ENCODE measurements at regions not wholly inside any gene's neighbourhood (a gene's known extent, or its start where the extent isn't known, plus 50 kb on each side); places are given as distances from the start of the nearest gene placed in this dataset.

DNA sequence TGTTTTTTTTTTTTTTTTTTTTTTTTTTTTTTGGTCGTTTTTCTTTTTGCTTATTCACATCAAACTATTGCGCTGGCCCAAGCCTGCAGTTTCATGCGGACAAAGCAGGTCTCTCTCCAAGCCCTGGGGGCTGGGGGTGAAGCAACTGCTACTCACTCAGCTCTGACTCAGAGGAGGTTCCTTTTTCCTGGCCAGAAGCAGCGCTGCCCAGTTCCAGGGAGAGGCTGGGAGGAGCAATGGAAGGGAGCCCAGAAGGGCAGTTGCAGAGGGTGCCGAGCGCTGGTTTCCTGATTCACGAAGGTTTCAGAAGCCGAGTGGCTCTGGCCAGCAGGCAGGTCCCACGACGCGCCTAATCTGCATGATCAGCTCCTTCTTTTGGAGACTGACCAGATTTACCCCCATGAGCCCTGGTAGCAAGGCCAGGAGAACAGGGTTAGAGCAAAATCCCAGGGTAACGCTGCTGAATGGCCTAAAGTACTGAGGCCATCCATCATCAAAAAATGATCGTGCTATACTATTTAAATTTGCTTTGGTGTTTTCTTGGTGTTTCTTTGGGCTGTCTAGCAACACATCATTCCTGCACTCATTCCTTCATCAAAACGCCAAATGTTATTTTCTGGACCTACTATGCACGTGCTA, 144.7 kb upstream of the SOX9 start:
- intact Hi-C loops (cut with micrococcal nuclease), result no loop called here
- Mint-ChIP-seq H3K4me3 (no peak overlapping the region), H3K27ac (no peak overlapping the region), H3K4me1 (no peaks in the 10 kb centered on the region), H3K27me3 (no peaks in the 10 kb centered on the region), H3K9me3 (ENCODE audit: insufficient read depth) (no peaks in the 10 kb centered on the region)
- TF ChIP-seq CTCF (IDR thresholded peaks at IDR 0.05) (no peak), EZH2 (IDR thresholded peaks at IDR 0.05; ENCODE audit: borderline replicate concordance, insufficient read depth, low read depth, low read length, poor library complexity, severe bottlenecking) (no peak)
- no peaks in the 10 kb centered on the region for H3K4me1 ChIP-seq (ENCODE audit: control insufficient read depth in 2 of 2, insufficient read depth in 2 of 2, low read length in 2 of 2)
- no peaks in the 10 kb centered on the region for H3K27me3 ChIP-seq (replicated peaks in 1 of 4; ENCODE audit: control extremely low read depth in 1 of 4, control insufficient read depth in 3 of 4, insufficient read depth in 4 of 4, low read length in 3 of 4)
- H3K9ac ChIP-seq (ENCODE audit: low read length), result no peak overlapping the region
- DNase-seq (no peak), ATAC-seq (ENCODE audit: low read depth) (no peak)
- peaks cover 0 to 18% (median 0%) of the 10 kb centered on the region in 3 donors for H3K9me3 ChIP-seq (ENCODE audit: control extremely low read depth in 1 of 3, control insufficient read depth in 2 of 3, insufficient read depth in 1 of 3, low read length in 2 of 3)
- POLR2A ChIA-PET, result no interaction called here
- no peaks in the 10 kb centered on the region for H3K79me2 ChIP-seq (ENCODE audit: control insufficient read depth, insufficient read depth, low read length)
- CTCF ChIA-PET, result no interaction called here
- H3K27ac ChIP-seq (ENCODE audit: low read length in 2 of 2), result no peak overlapping the region
- no peaks in the 10 kb centered on the region for H3K36me3 ChIP-seq (replicated peaks in 1 of 2; ENCODE audit: control extremely low read depth in 1 of 2, control insufficient read depth in 1 of 2, extremely low read depth in 1 of 2, insufficient read depth in 2 of 2, low read length in 1 of 2)
- WGBS (ENCODE audit: insufficient coverage), result 54% methylated on average over 7 of the region's 15 CpGs
- H3K4me3 ChIP-seq (ENCODE audit: control extremely low read depth in 1 of 5, extremely low read depth in 1 of 5, insufficient read depth in 1 of 5, low read depth in 2 of 5, low read length in 4 of 5), result no peak overlapping the region
- H2AFZ ChIP-seq (ENCODE audit: insufficient read depth, low read depth, low read length, poor library complexity, severe bottlenecking), result no peak overlapping the region
- H4K20me1 ChIP-seq (ENCODE audit: control insufficient read depth, insufficient read depth, low read length, poor library complexity, severe bottlenecking), result no peaks in the 10 kb centered on the region
- H3K4me2 ChIP-seq (replicated peaks; ENCODE audit: low read depth, low read length, poor library complexity, severe bottlenecking), result no peak overlapping the region

GRCh38 chr17:71978435-71978834, 142.4 kb upstream of the SOX9 start:
- H3K4me1 Mint-ChIP-seq, result no peaks in the 10 kb centered on the region
- no peaks in the 10 kb centered on the region for H3K27me3 Mint-ChIP-seq
- H3K4me3 Mint-ChIP-seq, result no peak overlapping the region
- no peak overlapping the region for H3K4me3 ChIP-seq (ENCODE audit: control extremely low read depth in 1 of 5, extremely low read depth in 1 of 5, insufficient read depth in 1 of 5, low read depth in 2 of 5, low read length in 4 of 5)
- CTCF ChIA-PET, result no interaction called here
- H3K36me3 ChIP-seq (replicated peaks in 1 of 2; ENCODE audit: control extremely low read depth in 1 of 2, control insufficient read depth in 1 of 2, extremely low read depth in 1 of 2, insufficient read depth in 2 of 2, low read length in 1 of 2), result no peaks in the 10 kb centered on the region
- no peaks in the 10 kb centered on the region for H3K4me1 ChIP-seq (ENCODE audit: control insufficient read depth in 2 of 2, insufficient read depth in 2 of 2, low read length in 2 of 2)
- DNase-seq (no peak), ATAC-seq (ENCODE audit: low read depth) (no peak)
- H3K27ac Mint-ChIP-seq, result no peak overlapping the region
- TF ChIP-seq EZH2 (IDR thresholded peaks at IDR 0.05; ENCODE audit: borderline replicate concordance, insufficient read depth, low read depth, low read length, poor library complexity, severe bottlenecking) (no peak), CTCF (IDR thresholded peaks at IDR 0.05) (no peak)
- peaks cover 0 to 18% (median 0%) of the 10 kb centered on the region in 3 donors for H3K9me3 ChIP-seq (ENCODE audit: control extremely low read depth in 1 of 3, control insufficient read depth in 2 of 3, insufficient read depth in 1 of 3, low read length in 2 of 3)
- H3K27me3 ChIP-seq (replicated peaks in 1 of 4; ENCODE audit: control extremely low read depth in 1 of 4, control insufficient read depth in 3 of 4, insufficient read depth in 4 of 4, low read length in 3 of 4), result no peaks in the 10 kb centered on the region
- intact Hi-C loops (cut with micrococcal nuclease), result no loop called here
- peaks cover 3% of the 10 kb centered on the region for H3K9me3 Mint-ChIP-seq (ENCODE audit: insufficient read depth)
- H4K20me1 ChIP-seq (ENCODE audit: control insufficient read depth, insufficient read depth, low read length, poor library complexity, severe bottlenecking), result no peaks in the 10 kb centered on the region
- POLR2A ChIA-PET, result no interaction called here
- no peak overlapping the region for H3K27ac ChIP-seq (ENCODE audit: low read length in 2 of 2)
- no peak overlapping the region for H2AFZ ChIP-seq (ENCODE audit: insufficient read depth, low read depth, low read length, poor library complexity, severe bottlenecking)
- whole genome bisulfite sequencing (ENCODE audit: insufficient coverage), result 67% methylated on average over 5 of the region's 5 CpGs
- H3K4me2 ChIP-seq (replicated peaks; ENCODE audit: low read depth, low read length, poor library complexity, severe bottlenecking), result no peak overlapping the region
- no peaks in the 10 kb centered on the region for H3K79me2 ChIP-seq (ENCODE audit: control insufficient read depth, insufficient read depth, low read length)
- H3K9ac ChIP-seq (ENCODE audit: low read length), result no peak overlapping the region

Data from B cell (primary cell).